B cell (primary cell): ENCODE measurements at regions not wholly inside any gene's neighbourhood (a gene's known extent, or its start where the extent isn't known, plus 50 kb on each side); places are given as distances from the start of the nearest gene placed in this dataset.

Experiments used
- ATAC-seq: fragments of 200-7000 bp; cut with Tn5 transposase; one replicate; pipeline ENCODE4 v1.10.0; 2021; ENCODE audit warnings: low read depth, mild to moderate bottlenecking, moderate number of reproducible peaks, moderate library complexity
- CTCF ChIA-PET: fragments of 350-600 bp; sonication (Branson Sonifier 250); formaldehyde crosslinking; loops from one replicate; lab custom pipeline; 2021; ENCODE audit warnings: antibody characterized with exemption, inconsistent platforms; lab: Charles Lee
- POLR2A ChIA-PET: fragments of 350-600 bp; sonication (Branson Sonifier 250); formaldehyde crosslinking; loops from one replicate; lab custom pipeline; 2021; ENCODE audit warnings: antibody characterized with exemption; lab: Charles Lee
- DNase-seq: peaks from one replicate; pipeline ENCODE4 v3.0.0; 2013
- H2AFZ ChIP-seq: 2 replicates; pipeline ENCODE4 v1.6.1; 2012; ENCODE audit warnings: mild to moderate bottlenecking, low read depth, low read length; ENCODE audit not compliant: insufficient read depth, poor library complexity, severe bottlenecking
- H3K27ac ChIP-seq, 2 donors: 1 replicate in 1 of 2; 2 replicates in 1 of 2; pipeline ENCODE4 v1.5.1; 2012 to 2013; ENCODE audit warnings: low read length in 2 of 2, mild to moderate bottlenecking in 2 of 2, moderate library complexity in 1 of 2
- H3K27me3 ChIP-seq, 4 experiments: fragments of 200-600 bp in 1 of 4; sonication (generic) in 1 of 4; replicated peaks in 1 of 4; 1 replicate in 2 of 4; 2 replicates in 2 of 4; pipeline versions ENCODE4 v1.6.1 to v1.7.0; 2013 to 2016; ENCODE audit warnings: low read length in 3 of 4, mild to moderate bottlenecking in 2 of 4, mixed read lengths in 1 of 4, moderate library complexity in 1 of 4; ENCODE audit not compliant: insufficient read depth in 4 of 4, control insufficient read depth in 3 of 4; ENCODE audit errors: control extremely low read depth in 1 of 4
- H3K36me3 ChIP-seq, 2 experiments: replicated peaks in 1 of 2; 1 replicate in 1 of 2; 2 replicates in 1 of 2; pipeline versions ENCODE4 v1.6.1 to v1.7.1; 2013; ENCODE audit warnings: low read length in 1 of 2; ENCODE audit not compliant: insufficient read depth in 2 of 2, control insufficient read depth in 1 of 2; ENCODE audit errors: control extremely low read depth in 1 of 2, extremely low read depth in 1 of 2
- H3K4me1 ChIP-seq, 2 donors: fragments of 200-600 bp in 1 of 2; sonication (generic) in 1 of 2; 1 replicate in 1 of 2; 2 replicates in 1 of 2; pipeline versions ENCODE4 v1.5.1 to v1.6.1; 2013 to 2017; ENCODE audit warnings: low read length in 2 of 2; ENCODE audit not compliant: control insufficient read depth in 2 of 2, insufficient read depth in 2 of 2
- H3K4me2 ChIP-seq: replicated peaks from 2 replicates; pipeline ENCODE3; 2012; ENCODE audit warnings: mild to moderate bottlenecking, low read depth, low read length; ENCODE audit not compliant: poor library complexity, severe bottlenecking
- H3K4me3 ChIP-seq, 5 experiments: fragments of 200-600 bp in 1 of 5; sonication (generic) in 1 of 5; 1 replicate in 3 of 5; 2 replicates in 2 of 5; pipeline versions ENCODE4 v1.5.1 to v1.7.0; 2011 to 2016; ENCODE audit warnings: low read length in 4 of 5, mild to moderate bottlenecking in 4 of 5, low read depth in 2 of 5, control low read depth in 1 of 5, moderate library complexity in 1 of 5; ENCODE audit not compliant: insufficient read depth in 1 of 5; ENCODE audit errors: control extremely low read depth in 1 of 5, extremely low read depth in 1 of 5
- H3K79me2 ChIP-seq: fragments of 200-600 bp; sonication (generic); one replicate; pipeline ENCODE4 v1.6.0; 2016; ENCODE audit warnings: low read length; ENCODE audit not compliant: control insufficient read depth, insufficient read depth
- H3K9ac ChIP-seq: fragments of 200-600 bp; sonication (generic); 2 replicates; pipeline ENCODE4 v1.6.1; 2017; ENCODE audit warnings: mild to moderate bottlenecking, low read length, moderate library complexity
- H3K9me3 ChIP-seq, 3 donors: one replicate each; pipeline versions ENCODE4 v1.6.1 to v1.7.1; 2013; ENCODE audit warnings: low read length in 2 of 3; ENCODE audit not compliant: control insufficient read depth in 2 of 3, insufficient read depth in 1 of 3; ENCODE audit errors: control extremely low read depth in 1 of 3
- H4K20me1 ChIP-seq: 2 replicates; pipeline ENCODE4 v1.6.0; 2012; ENCODE audit warnings: mild to moderate bottlenecking, low read length; ENCODE audit not compliant: insufficient read depth, control insufficient read depth, poor library complexity, severe bottlenecking
- H3K27ac Mint-ChIP-seq: one replicate; pipeline ENCODE4 v1.8.0; 2021; ENCODE audit warnings: mixed read lengths
- H3K27me3 Mint-ChIP-seq: one replicate; pipeline ENCODE4 v1.8.0; 2021; ENCODE audit warnings: mixed read lengths
- H3K4me1 Mint-ChIP-seq: one replicate; pipeline ENCODE4 v1.8.0; 2021; ENCODE audit warnings: mixed read lengths
- H3K4me3 Mint-ChIP-seq: one replicate; pipeline ENCODE4 v1.8.0; 2021; ENCODE audit warnings: mixed read lengths
- H3K9me3 Mint-ChIP-seq: one replicate; pipeline ENCODE4 v1.8.0; 2022; ENCODE audit warnings: mixed read lengths; ENCODE audit not compliant: insufficient read depth
- CTCF ChIP-seq: fragments of 200-600 bp; IDR thresholded peaks from one replicate; pipeline ENCODE4 v1.8.0; 2022; ENCODE audit warnings: antibody characterized with exemption, mild to moderate bottlenecking
- EZH2 ChIP-seq: IDR thresholded peaks from 2 replicates; pipeline ENCODE4 v1.6.1; 2012; ENCODE audit warnings: borderline replicate concordance, low read depth, mild to moderate bottlenecking, moderate library complexity, low read length; ENCODE audit not compliant: insufficient read depth, poor library complexity, severe bottlenecking
- WGBS: methylation state at CpG from one replicate; pipeline ENCODE4 v1.1.5; 2013; ENCODE audit warnings: missing lambda C conversion rate; ENCODE audit not compliant: insufficient coverage; 5-methylcytosine and 5-hydroxymethylcytosine counted together
- intact Hi-C: fragments of 100-400 bp; cut with micrococcal nuclease; formaldehyde crosslinking; loops from one replicate; pipeline ENCODE4 v1.10.0; 2022

DNA sequence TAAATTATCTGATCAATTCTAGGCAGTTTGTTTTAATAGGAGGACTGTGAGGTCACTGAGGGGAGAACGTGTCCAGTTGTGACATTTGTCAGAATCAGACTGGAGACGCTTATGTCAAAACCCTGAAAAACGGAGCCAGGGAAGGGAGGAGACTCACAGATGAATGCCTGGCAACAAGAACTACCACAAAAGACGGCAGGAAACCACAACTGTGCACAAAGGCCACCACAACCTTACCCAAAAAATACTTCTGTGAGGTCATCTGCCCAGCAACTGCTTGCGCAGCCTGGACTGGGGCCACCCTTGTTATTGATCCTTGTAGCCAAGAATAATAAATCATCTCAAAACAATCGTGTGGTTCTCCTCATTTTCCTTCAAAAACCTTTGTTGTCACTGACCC, 173.0 kb upstream of the ALKAL2 start:
- ChIA-PET CTCF (no interaction called here), POLR2A (no interaction called here)
- no peaks in the 10 kb centered on the region for H4K20me1 ChIP-seq
- peak overlapping the region; percentile 1 for H2AFZ ChIP-seq
- H3K27me3 ChIP-seq, result no peaks in the 10 kb centered on the region
- 3% methylated on average over 5 of the region's 6 CpGs for WGBS
- Mint-ChIP-seq H3K4me1 (peaks cover 79% of the 10 kb centered on the region), H3K9me3 (peaks cover 6% of the 10 kb centered on the region), H3K4me3 (peak overlapping the region; percentile 88), H3K27me3 (no peaks in the 10 kb centered on the region), H3K27ac (peak overlapping the region; percentile 98)
- DNase-seq (peak; percentile 86), ATAC-seq (peak; percentile 81)
- H3K79me2 ChIP-seq, result no peaks in the 10 kb centered on the region
- intact Hi-C loops, result loop anchor here (1.0 to 10.0 kb wide), 3 partner anchors 23 to 196 kb away; partner anchors contain the start of genes ACP1 and SH3YL1
- TF ChIP-seq EZH2 (no peak), CTCF (no peak)
- H3K27ac ChIP-seq, result peak overlapping the region; percentile 86 to 89
- peak overlapping the region; percentile 61 for H3K4me2 ChIP-seq
- peaks cover 0 to 26% (median 2%) of the 10 kb centered on the region in 3 donors for H3K9me3 ChIP-seq
- H3K4me1 ChIP-seq, result peaks cover 65 to 70% of the 10 kb centered on the region in 2 donors
- peak overlapping the region in 3 of 5 experiments; percentile 3 to 34 (median 5) for H3K4me3 ChIP-seq
- H3K9ac ChIP-seq, result peak overlapping the region; percentile 42
- H3K36me3 ChIP-seq, result no peaks in the 10 kb centered on the region

- Histone ChIP-seq H2AFZ (no peak overlapping the region), H3K4me1 (peaks cover 65 to 72% of the 10 kb centered on the region in 2 donors), H4K20me1 (no peaks in the 10 kb centered on the region), H3K9me3 (peaks cover 0 to 22% (median 2%) of the 10 kb centered on the region in 3 donors), H3K27ac (peak overlapping the region; percentile 86 to 89), H3K27me3 (no peaks in the 10 kb centered on the region), H3K4me2 (peak overlapping the region; percentile 61), H3K79me2 (no peaks in the 10 kb centered on the region), H3K36me3 (no peaks in the 10 kb centered on the region), H3K9ac (peak overlapping the region; percentile 42), H3K4me3 (no peak overlapping the region)
- Mint-ChIP-seq H3K4me1 (peaks cover 78% of the 10 kb centered on the region), H3K9me3 (peaks cover 6% of the 10 kb centered on the region), H3K4me3 (no peak overlapping the region), H3K27ac (peak overlapping the region; percentile 61), H3K27me3 (no peaks in the 10 kb centered on the region)
- ChIA-PET POLR2A (no interaction called here), CTCF (no interaction called here)
- intact Hi-C loops, result loop anchor here (10.0 kb wide), 2 partner anchors 175 to 195 kb away; partner anchors contain the start of genes ACP1 and SH3YL1
- DNase-seq, result no peak
- TF ChIP-seq EZH2, result no peak
- TF ChIP-seq CTCF, result no peak
- WGBS, result 72% methylated on average over 3 of the region's 4 CpGs
- ATAC-seq, result no peak
Measured at GRCh38 chr2:459931-460330, 172.0 kb upstream of the ALKAL2 start.
